ENCODE measurements at regions not wholly inside any gene's neighbourhood (a gene's known extent, or its start where the extent isn't known, plus 50 kb on each side); places are given as distances from the start of the nearest gene placed in this dataset.
"Not testable (repeated sequence)": the region's sequence is repeated elsewhere in the genome, so short reads cannot be mapped to it uniquely, and the experiment has no call there.

DNA sequence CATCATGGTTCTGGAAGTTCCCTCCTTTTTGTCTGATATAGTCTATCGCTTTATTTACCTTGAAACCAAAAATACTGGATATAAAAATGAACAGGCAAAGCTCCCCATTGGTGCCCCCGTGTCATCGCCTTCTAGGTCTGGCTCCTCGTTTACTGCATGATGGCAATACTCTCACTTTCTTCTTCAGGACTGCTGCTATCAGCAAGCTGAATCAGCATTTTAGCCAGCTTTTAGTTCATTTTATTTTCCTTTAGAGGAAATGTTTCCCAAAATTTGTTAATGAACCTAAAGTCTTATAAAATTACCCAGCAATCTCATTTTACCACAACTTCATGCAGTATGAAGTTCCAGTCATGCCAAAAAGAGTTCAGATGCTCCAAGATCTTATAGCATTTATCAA lies 80.5 kb downstream of the ZIC3 start:
- no peak for DNase-seq (ENCODE audit: low spot score)

DNA sequence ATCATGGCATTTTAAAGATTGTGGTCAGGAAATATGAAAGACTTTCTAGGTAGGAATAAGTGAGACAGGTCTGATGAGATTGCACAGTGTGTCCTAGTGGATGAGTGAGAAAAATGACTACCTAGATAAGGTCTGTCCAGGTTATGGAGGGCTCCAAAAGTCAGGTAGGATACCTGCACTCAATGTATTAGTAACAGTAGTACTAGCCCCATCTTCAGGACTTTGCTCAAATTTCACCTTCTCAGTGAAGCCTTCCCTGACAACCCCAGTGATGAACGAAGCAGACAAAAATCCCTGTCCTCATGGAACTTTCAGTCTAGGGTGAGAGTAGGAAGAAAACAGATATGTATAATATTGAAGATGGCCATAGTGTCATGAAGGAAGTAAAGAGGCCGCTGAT lies 85.7 kb downstream of the ZIC3 start:
- DNase-seq (ENCODE audit: low spot score): no peak

DNA sequence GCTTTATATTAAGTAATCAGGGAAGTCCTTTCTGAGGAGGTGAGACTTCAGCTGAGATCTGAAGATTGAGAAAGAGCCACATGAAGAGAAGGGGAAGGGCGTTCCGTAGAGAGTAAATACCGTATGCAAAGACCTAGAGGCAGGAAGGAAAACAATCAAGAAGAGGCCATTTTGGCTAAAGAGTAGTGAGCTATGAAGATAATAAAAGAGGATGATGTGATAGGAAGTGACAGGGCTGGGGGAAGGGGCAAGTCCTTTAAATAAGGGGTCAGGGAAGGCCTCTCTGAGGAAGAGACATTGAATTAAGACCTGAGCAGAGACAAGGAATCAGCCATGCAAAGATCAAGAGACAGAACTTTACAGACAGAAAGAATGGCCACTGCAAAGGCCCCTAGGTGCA lies 86.2 kb downstream of the ZIC3 start:
- no peak for DNase-seq (ENCODE audit: low spot score)

DNA sequence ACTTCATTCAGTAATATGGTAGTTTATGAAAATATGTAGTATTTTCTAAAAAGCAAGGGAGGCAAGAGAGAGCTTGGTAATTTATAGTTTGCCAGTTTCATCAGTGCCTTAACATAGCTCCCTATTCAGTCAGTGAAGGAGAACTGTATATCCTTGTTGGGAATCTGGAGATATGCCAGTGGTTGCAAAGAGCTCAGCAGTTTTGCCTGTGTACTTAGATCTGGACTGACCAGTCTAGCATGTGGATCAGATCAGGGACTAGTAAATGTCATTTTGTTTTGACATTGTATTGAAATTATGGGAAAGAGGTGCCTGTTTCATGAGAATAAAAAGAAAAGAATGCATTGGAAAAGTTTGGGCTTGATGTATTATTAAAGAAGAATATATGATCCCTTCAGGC lies 88.6 kb downstream of the ZIC3 start:
- DNase-seq (ENCODE audit: low spot score): no peak

DNA sequence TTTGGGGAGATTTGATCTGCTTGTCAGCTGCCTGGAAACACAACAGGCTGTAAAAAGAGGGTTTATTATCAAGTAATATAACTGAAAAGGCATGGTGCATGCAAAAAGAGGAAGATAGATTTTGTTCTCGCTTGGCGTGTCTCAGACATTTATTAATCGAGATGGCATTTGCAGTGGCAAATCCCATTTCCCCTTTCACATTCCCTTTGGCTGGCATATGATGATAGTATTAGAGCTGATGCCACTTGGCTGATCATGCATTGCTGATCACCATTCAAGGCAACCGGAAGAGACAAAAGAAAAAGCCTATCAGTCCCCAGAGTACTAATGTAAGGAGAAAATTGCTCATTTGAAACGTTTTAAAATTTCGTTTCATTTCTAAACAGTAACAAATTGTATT lies 101.8 kb downstream of the ZIC3 start:
- DNase-seq (ENCODE audit: low spot score): no peak

DNA sequence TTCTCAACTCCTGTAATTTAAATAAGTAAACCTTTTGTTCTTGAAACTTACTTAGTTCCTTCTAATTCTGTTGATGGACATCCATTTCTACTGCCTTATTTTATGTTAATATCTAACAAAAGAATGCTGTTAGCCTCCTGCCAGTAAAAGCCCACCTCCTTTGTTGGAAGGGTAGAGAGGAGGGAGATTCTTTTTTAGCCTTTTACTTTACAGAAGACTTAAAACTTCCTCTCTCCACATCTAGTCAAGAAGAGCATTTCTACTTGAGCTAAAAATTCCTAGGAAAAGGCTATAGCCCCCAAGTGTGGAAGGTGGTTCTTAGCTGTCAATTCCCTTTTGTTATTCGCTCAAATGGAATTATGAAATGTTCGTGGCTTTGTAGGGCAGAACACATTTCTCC lies 118.7 kb downstream of the ZIC3 start:
- no peak for DNase-seq (ENCODE audit: low spot score)

DNA sequence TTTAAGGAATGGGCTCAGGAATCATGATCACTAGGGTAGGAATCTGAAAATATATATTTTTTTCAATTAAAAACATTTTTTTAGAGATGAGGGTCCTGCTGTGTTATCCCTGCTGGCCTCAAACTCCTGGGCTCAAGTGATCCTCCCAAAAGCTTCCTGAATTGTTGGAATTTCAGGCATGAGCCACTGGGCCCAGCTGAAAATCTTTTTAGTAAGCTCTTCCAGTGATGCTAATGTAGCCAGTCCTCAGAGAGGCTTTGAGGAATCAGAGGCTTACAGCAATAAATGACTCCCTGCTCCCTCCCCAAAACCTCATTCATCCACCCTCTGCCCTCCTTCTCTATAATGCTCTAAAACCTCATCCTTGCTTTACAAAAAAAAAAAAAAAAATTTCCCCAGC lies 129.5 kb downstream of the ZIC3 start:
- DNase-seq (ENCODE audit: low spot score): no peak

DNA sequence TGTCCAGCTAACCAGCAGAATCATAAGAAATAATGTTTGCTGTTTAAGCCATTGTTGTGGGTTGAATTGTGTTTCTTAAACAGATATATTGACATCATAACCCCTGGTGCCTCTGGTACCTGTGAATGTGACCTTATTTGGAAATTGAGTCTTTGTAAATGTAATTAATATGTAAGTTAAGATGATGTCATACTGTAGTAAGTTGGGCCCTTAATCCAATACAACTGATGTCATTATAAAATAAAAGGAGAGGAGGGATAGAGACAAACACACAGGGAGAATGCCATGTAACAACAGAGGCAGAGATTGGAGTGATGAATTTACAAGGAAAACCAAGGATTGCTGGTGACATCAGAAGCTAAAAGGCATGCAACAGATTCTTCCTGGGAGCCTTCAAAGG lies 141.4 kb downstream of the ZIC3 start:
- no peak for DNase-seq (ENCODE audit: low spot score)

DNA sequence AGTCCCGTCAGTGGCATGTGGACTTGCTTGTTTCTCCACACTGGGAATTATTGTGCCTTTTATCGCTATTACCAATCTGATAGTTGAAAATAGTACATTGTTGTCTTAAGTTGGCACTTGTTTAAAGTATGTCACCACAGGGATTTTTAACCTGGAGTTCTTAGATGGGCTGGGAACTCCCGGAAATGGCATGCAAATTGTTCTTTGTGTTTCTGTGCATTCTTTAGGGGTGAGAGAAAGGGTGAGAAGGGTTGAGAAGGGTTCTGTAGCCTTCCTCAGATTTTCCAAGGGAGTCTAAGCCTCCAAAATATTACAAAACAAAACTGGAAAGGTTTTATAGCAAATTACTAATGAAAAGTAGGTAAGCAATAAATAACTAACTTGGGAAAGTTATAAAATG lies 176.9 kb downstream of the ZIC3 start:
- no peak for DNase-seq (ENCODE audit: low spot score)

DNA sequence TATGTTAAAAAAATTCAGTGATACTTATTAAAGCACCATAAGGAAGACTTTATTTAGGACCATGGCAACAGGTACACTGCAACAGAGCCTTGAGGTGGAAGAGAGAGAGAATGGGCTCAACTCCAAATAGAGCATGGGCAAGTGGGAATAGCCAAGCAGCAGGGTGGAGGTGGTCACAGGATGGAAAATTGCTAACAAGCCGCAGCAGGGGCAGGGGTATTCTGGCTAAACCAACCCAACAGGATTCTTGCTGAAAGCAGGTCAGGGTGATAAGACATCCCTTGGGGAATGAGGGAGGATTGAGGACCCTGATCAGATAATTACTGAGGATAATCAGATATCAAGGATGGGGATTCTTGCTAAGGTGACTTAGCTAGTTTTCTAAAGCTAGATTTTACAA lies 177.5 kb downstream of the ZIC3 start:
- no peak for DNase-seq (ENCODE audit: low spot score)

DNA sequence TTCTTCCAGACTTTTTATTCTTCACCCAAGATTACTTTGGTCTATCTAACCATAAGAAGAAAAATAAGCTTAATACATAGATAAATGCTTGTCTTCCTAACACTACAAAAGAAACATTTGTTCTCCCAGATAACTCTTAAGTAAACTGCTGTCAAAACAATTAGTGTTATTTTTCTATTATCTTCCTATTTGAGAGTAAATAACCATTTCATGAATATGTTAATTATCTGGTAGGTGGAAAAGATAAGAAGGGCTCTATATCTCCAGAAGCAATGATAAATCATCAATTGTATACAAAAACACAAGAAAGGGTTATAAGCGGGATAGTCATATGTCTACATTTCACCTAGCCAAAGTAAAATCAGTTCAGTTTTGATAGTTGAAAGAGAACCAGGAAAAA lies 180.4 kb downstream of the ZIC3 start:
- no peak for DNase-seq (ENCODE audit: low spot score)

DNA sequence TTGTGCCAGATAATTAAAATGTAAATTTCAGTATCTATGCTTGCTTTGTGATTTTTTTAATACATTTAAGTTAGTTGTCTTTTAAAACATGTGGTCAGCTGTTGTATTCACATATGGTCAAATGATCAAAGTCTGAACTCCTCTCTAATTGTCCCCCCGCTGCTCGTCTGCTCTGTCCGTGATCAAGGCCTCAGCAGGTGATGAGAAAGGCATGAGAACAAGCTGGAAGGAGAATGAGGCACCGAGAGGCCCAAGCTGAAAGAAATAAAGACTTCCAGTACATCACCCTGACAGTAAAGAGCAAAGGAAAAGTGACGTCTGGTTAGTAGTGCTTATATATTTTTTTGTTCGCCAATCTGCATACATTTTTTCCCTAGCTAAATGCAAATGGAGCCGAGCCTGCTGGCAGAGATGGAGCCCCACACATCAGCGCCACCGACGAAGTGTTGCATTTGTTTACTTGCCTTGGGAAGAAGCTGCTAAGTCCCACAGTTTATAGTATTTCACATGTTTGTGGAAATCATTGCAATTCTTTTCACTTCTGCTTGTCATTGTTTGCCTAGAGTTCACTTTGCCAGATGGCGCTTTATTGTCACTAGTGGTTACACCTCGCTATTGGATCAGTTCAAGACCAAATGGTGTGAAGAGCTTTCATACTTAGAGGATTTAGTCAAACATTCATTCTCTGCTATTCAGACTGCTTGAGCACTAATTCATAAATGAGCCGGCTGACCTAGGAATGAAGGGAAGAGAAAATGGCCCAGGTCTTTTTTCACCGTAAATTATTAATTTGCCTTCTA lies 181.5 kb downstream of the ZIC3 start:
- no peak for DNase-seq (ENCODE audit: low spot score)

DNA sequence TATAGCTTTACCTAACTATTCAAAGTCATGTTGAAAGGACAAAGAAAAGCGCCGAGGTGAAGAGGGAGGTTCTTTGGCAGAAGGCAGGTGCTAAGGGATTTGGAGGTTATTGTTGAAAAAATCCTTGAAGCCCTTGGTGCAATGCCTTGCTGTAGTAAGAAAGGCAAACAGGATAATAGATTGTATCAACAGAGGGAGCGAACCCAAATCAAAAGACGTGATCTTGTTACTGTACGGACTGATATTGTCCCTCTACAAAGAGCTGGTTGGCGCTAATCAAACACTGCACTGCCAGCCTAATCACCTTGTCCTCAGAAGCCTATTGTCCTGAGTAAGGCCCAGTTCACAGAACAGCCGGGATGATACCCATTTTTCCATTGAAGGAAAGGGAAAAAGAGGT lies 182.9 kb downstream of the ZIC3 start:
- no peak for DNase-seq (ENCODE audit: low spot score)

DNA sequence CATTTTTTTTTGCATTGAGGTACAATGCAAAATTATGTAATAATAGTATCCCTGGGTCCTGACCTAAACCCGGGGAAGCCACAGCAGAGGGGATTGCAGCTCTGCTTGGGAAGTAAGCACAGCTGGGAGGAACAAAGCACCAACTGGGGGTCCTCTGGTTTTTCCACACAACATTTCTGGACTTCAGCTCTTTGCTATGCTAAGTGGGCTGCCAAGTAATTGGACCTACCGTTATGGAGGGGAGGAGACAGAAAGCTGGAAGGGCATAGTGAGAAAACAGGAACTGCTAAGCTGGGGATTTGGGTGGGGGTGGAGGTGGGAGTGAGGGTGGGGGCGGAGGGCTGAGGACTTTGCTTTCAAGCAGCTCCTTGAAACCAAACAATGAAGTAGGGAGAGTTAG lies 183.3 kb downstream of the ZIC3 start:
- DNase-seq (ENCODE audit: low spot score): no peak

DNA sequence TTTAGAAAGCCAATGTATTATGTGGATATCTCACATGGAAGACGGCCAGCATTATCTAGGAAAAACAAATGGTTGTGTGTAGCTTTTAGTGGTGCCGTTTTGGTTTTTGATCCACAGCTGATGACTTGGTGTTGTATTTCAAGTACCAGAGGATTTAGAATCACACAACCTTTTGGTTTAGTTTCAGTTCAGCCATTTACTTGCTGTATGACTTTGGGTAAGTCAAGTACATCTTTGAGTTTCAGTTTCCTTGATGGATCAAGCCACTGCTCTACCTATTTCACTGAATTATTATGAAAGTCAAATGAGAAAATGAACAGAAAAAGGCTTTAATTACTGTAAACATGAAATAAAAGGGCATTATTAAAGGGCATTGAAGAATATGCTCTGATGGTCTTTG lies 205.6 kb downstream of the ZIC3 start:
- DNase-seq (ENCODE audit: low spot score): no peak

DNA sequence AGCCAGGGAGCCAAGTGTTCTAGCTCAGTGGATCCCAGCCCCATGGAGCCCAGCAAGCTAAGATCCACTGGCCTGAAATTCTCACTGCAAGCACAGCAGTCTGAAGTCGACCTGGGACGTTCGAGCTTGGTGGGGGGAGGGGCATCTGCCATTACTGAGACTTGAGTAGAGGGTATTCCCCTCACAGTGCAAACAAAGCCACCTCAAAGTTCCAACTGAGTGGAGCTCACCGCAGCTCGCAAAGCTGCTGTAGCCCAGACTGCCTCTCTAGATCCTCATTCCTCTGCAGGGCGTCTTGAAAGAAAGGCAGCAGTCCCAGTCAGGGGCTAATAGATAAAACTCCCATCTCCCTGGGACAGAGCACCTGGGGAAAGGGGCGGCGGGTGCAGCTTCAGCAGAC lies 226.3 kb downstream of the ZIC3 start:
- no peak for DNase-seq (ENCODE audit: low spot score)

DNA sequence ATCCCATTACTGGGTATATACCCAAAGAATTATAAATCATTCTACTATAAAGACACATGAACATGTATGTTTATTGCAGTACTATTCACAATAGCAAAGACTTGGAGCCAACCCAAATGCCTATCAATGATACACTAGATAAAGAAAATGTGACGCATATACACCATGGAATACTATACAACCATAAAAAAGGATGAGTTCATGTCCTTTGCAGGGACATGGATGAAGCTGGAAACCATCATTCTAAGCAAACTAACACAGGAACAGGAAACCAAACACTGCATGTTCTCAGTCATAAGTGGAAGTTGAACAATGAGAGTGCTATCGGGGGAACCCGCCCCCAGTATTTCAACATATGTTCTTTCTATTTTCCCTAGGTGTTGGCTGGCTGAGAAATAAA lies 232.0 kb downstream of the ZIC3 start:
- not testable (repeated sequence) for DNase-seq (ENCODE audit: low spot score)

DNA sequence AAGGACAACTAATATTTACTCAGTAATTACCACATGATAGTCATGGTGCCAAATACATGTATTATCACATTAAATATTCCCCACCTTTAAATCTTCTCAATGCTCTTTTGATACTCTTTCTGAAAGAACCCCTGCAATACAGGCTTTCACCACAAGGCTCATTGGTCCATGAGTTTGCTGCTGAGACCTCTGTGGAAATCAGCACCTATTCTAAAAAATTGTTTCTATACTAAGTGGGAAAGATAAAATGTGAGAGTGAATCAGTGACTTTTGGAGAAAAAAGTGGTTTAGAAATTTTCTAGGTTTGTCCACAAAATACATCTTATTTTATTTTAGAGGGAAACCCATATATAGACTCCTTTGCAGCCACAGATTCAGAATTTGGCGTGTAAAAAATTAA lies 257.3 kb downstream of the ZIC3 start:
- DNase-seq (ENCODE audit: low spot score): no peak

DNA sequence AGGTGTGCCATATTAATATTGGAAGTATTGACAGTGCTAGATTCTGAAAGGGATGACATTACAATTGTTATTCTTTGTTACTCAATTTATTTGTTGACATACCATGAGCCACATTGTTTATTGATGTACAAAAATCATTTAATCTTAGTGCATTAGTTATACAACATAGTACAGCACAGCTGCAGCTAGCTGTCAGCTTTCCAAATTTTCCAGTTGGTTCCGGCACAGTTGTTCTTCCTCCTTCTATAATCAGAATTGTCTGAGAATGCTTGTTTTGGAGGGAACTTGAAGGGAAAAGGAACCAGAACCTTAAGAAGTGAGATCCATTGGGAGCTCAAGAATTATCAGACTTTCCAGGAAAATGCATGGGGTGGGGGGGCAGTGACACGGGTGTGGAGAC lies 281.4 kb downstream of the ZIC3 start:
- DNase-seq (ENCODE audit: low spot score): no peak

DNA sequence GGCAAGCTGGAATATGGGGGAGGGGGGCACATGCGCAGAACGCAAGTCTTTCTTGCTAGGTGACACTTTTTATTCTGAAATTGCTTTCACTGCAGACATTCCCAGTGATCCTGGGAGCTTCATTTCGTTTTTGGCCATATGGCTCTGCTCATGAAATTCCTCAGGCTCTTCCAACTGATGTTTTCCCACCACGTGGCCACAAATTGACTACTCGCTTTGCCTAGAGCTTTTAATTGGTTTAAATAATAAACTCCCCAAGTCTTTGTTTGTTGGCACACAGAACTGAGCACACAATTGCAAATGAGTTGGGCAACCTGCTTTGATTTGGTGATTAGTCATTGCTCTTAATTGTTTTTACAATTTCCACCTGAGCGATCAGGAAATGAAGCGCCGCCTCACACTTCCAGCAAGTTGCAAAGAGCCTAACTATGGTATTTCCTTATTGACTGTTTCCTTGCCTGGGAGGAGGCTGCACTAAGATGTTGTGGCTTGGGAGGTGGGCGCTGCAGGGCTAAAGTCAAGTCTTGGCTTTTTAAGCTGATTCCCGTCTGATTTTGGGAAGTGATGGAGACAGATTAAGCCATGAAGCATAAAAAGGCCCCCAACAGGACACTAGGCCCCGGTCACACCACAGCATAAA lies 282.5 kb downstream of the ZIC3 start:
- DNase-seq (ENCODE audit: low spot score): no peak

DNA sequence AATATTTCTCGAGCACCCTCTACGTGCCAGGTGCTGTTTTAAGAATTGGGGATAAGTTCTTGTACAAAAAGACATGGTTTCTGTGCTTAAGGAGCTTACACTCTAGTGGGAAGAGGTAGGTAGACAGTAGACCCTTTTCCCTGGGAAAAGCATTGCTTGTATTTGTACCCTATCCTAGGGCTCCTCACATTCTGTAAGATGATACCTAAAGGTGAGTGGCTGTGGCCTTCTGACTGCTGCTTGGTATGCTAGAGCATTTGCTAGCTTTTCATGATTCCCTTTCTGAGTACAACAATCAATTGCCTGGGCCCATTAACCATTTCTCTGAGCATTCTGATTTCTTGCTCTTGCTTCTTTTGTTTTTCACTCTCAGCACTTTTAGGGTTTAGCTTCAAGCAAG lies 286.6 kb downstream of the ZIC3 start:
- DNase-seq (ENCODE audit: low spot score): no peak

DNA sequence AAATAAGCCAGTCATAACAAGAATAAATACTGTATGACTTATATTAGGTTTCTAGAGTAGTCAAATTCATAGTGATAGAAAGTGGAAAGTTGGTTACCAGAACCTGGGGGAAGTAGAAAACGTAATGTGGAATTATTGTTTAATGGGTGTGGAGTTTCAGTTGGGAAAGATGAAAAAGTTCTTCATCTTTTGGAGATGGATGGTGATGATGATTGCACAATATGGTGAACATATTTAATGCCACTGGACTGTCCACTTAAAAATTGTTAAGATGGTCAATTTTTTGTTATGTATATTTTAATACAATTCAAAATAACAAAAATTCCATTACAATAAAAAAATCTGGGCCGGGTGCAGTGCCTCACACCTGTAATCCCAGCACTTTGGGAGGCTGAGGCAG lies 289.6 kb downstream of the ZIC3 start:
- DNase-seq (ENCODE audit: low spot score): no peak

DNA sequence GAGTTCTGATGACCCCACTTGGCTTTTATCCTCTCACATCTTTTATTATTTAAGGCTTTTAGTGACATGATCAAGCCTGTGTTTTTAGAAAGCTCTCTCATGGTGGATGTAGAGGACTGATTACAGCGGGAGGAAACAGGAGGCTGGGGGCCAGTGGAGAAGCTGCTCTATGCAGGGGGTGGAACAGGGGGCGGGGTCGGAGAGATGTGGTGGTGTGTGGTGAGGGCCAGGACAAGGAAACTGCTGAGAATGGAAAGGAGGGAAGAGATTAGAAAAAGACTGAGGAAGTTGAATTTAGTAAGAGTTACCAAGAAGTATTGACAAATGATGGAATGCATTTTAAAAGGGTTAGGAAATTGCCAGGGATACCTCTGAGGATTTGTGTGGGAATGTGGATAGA lies 292.2 kb downstream of the ZIC3 start:
- DNase-seq (ENCODE audit: low spot score): no peak

DNA sequence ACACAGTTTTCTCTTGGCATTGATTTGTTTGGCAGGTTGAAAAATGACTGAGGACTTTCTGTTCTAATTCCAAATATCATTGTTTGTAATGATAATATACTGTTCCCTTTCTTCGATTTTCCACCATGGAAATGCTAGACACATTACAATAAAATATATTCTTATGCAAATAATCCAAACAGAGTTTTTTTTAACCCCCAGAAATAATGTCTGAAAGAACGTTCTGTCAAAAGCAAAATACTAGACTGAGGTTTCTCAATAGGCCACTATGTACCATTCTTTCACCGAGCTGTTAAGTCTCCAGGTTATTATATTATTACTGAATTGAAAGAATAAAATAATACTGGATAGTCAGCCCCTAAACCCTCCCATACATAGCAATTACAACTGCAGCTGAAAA lies 312.5 kb downstream of the ZIC3 start:
- no peak for DNase-seq (ENCODE audit: low spot score)
